SHP77 (cell line): ENCODE measurements at regions not wholly inside any gene's neighbourhood (a gene's known extent, or its start where the extent isn't known, plus 50 kb on each side); places are given as distances from the start of the nearest gene placed in this dataset.
A peak's percentile ranks its signal among the peaks of the same experiment; 100 is the strongest.

Experiments
- DNase-seq, 2 experiments: peaks; one replicate each; lab custom pipeline; 2025; lab: John Stamatoyannopoulos, UW

DNA sequence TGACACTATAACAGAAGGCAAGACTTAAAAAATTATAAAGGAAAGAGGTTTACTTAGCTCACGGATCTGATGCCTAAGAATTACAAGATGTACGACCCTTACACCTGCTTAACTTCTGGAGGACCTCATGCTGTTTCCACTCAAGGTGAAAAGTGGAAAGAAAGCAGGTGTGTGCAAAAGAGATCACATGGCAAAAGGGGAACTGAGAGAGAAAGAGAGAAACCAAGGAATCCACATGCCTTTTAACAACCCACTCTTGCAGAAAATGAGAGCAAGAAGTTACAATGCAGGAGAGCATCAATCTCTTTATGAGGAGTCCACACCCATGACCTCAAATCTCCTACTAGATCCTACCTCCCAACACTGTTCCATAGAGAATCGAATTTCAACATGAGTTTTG lies 2382.2 kb downstream of the TP53TG3F start:
- no peak for DNase-seq

DNA sequence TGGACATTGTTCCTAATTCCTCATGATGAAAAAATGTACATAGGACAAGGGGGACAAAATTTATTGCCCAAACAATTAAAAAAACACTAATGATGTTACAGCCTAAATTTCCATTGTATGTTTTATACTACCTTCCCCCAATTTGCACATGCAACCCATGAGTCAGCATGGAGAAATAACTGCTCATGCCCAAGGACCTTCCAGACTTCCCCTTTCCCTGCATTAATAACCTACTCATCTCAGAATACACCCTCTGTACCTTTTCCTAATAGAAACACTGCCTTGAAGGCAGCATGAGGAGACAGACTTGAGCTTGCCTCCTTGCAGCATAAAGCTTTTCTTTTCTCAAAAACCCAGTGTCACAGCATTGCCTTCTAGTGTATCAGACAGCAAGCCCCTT lies 2402.8 kb downstream of the TP53TG3F start:
- no peak for DNase-seq

DNA sequence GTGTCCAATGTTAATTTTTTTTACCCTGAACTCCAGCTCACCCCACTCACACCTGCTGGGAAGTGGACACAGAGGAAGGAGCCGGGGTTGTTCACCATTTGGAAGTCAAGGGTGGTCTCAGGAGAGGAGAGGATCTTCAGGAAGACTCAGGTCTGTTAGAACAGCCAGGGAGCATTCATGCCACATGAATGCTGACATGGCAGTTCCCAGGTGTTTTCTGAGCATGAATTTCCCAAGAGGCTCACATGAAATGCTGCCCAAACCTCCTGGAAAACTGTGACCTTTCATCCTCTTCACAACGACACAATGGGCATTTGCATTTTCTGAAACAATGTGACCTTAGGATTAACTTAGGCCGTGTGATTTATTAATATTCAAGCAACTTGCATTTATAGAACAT lies 2409.2 kb downstream of the TP53TG3F start:
- DNase-seq: no peak

DNA sequence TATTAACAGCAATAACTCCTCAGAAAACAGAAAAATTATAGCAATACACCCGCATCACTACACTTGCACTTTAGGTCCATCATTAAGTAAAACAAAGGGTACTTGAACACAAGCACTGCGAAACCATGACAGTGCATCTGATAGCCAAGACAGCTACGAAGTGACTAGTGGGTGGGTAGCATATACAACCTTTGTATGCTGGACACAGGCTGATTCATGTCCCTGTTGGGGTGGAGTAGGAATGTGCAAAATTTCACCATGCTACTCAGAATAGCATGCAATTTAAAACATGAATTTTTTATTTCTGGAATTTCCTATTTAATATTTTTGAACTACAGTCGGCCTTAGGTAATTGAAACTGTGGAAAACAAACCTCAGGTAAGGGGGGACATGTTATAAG lies 2414.1 kb downstream of the TP53TG3F start:
- no peak for DNase-seq

DNA sequence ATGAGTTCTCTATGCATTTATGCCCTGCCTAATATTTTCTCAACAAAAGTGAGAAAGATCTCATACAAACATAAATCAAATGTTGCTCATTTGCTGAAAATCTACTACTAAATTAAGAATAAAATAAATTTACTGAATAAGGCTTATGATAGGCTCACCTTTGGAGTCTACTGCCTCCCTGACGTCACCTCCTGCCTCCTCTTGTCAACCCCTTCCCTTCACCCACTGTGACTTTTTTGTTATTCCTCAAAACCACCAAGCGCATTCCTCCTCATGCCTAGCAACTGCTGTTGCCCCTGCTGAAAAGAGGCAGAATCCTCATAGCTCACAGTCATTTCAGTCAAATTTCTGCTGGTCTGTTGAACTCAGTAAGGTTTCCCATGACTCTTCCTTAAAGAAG lies 2422.2 kb downstream of the TP53TG3F start:
- no peak for DNase-seq

DNA sequence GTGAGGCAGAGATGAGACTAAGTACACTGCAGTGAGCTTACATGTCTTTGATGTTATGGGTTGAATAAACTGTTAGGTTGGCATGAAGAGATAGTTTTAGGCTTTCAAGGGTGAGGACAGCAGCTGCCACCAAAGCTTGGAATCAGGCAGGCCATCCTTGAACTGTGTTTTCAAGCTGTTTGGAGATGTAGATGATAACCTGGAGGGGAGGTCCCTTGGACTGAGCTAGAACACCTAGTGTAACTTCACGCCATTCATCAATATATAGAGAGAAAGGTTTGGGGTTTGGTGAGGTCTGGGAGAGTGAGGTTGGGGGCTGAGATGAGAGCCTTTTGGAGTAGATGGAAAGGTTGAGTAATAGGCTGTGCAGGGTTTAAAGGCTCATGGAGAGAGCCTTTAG lies 2447.0 kb downstream of the TP53TG3F start:
- DNase-seq: no peak

DNA sequence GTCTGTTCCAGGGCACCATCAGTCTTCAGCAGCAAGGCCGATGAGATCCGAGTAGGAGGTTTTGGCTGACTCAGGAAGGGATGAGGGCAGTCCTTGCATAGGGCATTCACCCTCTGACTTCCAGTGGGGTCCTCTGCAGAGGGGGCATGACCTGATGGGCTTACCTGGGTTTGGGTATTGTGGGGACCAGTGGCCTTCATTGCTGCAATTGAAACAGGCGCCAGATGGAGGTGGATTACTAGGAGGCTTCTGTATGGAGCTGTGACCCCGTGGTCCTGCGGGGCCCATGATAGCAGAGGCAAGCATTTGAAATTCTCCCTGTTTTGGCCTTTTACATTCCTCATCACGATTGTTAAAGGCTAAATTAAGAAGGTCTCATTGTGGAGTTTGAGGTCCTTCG lies 2448.7 kb downstream of the TP53TG3F start:
- no peak for DNase-seq

DNA sequence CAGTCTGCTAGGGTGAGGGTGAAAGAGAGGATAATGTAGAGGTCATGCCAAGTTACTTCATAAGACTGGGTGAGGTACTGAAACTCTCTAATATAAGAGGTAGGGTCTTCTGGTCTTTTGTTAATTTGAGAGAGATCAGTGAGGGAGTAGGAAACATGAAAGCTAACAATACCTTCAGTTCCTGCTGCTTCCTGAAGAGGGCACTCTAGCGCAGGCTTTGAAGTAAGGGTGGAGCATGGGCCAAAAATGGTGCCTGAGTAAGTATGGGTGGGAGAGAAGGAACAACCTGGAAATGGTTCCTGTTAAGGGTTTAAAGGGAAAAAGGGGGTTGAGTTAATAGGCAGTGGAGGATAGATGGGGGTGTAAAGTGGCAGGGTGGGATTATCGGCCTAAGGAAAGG lies 2449.5 kb downstream of the TP53TG3F start:
- DNase-seq: peak; percentile 3 to 7

DNA sequence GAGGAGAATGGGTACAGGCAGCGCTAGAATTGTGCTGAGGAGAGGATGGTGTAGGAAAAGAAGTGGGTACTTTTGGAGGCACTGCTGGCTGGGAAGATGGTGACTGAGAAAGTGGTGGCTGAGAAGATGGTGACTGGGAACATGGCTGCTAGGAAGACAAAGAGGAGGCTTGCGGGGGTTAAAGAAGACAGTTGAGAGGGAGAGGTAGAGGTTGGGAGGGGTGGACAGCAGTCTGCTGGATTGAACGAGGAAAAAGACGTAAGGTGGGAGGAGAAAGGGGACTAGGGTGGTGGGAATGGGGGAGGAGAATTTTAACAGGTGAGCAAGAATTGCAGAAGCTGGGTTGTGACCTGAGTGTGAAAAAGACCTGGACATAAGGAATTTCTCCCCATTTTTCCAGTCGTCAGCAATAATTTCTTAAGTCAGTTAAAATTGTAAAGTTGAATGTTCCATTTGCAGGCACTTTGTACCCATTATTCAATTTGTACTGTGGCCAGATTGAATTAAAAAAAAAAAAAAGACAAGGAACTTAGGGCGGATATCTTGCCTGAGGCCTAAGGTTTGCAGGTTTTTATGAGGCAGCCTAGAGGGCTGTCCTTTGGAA lies 2450.0 kb downstream of the TP53TG3F start:
- DNase-seq: no peak

DNA sequence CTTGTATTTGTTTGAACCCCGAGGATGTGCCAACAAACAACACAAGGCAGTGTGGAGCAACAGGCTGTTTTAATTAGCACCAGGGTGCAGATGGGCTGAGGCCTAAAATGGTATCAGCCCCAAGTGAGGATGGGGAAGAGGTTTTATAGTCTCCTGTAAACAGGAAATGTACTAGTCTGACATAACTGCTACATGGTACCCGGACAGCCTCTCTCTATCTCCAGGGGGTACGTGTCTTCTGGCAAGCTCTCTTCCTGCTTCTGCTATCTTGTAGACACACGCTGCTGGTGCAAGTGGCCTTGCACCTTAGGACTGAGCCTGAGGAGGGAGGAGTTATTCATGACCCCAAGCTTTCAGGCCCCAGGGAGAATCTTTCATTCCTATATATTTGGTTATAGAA lies 2451.0 kb downstream of the TP53TG3F start:
- DNase-seq: no peak

DNA sequence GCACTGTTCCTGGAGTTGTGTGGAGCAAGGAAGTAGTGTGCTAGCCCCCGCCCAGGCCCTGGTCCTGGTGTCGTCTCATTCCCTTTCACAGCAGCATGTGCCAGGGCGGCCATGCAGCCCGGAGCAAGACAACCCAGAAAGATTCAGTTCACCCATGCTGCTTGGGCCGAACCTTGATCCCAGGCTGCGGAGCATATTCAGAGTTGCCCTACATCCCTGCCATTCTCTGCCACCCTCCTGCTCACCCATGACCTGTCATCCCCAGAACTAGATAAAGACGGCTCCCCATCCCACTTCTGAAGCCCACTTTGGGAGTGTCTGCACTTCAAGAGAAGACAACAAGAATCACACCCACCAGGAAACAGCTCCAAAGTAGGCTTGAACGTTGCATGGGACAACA lies 2452.5 kb downstream of the TP53TG3F start:
- no peak for DNase-seq

DNA sequence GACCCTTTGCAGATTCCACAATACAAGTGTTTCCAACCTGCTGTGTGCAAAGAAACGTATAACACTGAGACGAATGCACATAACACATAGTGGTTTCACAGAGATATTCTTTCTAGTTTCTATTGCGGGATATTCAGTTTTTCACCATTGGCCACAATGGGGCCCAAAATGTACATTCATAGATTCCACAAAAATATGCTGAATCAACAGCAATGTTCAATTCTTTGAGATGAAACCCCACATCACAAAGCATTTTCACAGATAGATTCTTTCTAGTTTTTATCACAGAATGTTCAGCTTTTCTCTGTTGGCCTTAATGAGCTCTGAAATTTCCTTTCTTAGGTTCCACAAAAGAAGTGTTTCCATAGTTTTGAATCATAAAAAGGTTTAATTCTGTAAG lies 2472.3 kb downstream of the TP53TG3F start:
- no peak for DNase-seq
